Stimulated activated CD4-positive, alpha-beta T cell treated with anti-CD3 and anti-CD28 coated beads, Interleukin-1b, Interleukin-23, amount 100 ng/mL, for 4 hours (primary cell): ENCODE measurements at regions not wholly inside any gene's neighbourhood (a gene's known extent, or its start where the extent isn't known, plus 50 kb on each side); places are given as distances from the start of the nearest gene placed in this dataset.

Experiments used
- DNase-seq, 2 donors: peaks; one replicate each; pipeline ENCODE4 v3.0.0-alpha.2; 2020; ENCODE audit warnings: low read depth in 2 of 2

- no peak for DNase-seq
These were observed 124.6 kb upstream of the BCL2L14 start for GRCh38 chr12:11946161-11946560.

- DNase-seq: no peak
These were observed 123.5 kb upstream of the BCL2L14 start for GRCh38 chr12:11947213-11947612.

GRCh38 chr12:11949738-11950411 lies 120.9 kb upstream of the BCL2L14 start:
- DNase-seq: no peak

GRCh38 chr12:11951209-11951608 lies 119.5 kb upstream of the BCL2L14 start:
- no peak for DNase-seq

GRCh38 chr12:11953523-11953922 lies 117.2 kb upstream of the BCL2L14 start:
- DNase-seq: no peak

- DNase-seq: no peak
These were observed 116.6 kb upstream of the BCL2L14 start for GRCh38 chr12:11954181-11954580.

GRCh38 chr12:11958221-11959091 lies 112.3 kb upstream of the BCL2L14 start:
- DNase-seq: peak; percentile 6 to 10

- no peak for DNase-seq
These were observed 111.5 kb upstream of the BCL2L14 start for GRCh38 chr12:11959117-11959823.

GRCh38 chr12:11960646-11961045 lies 110.1 kb upstream of the BCL2L14 start:
- DNase-seq: no peak

- DNase-seq: no peak
These were observed 109.1 kb upstream of the BCL2L14 start for GRCh38 chr12:11961686-11962085.

GRCh38 chr12:11962860-11963259 lies 107.9 kb upstream of the BCL2L14 start:
- no peak for DNase-seq

GRCh38 chr12:11963841-11964471 lies 106.8 kb upstream of the BCL2L14 start:
- DNase-seq: no peak

- DNase-seq: no peak
These were observed 105.4 kb upstream of the BCL2L14 start for GRCh38 chr12:11965258-11965910.

- no peak for DNase-seq
These were observed 103.2 kb upstream of the BCL2L14 start for GRCh38 chr12:11967376-11968047.

- DNase-seq: no peak
These were observed 102.7 kb upstream of the BCL2L14 start for GRCh38 chr12:11968048-11968383.

GRCh38 chr12:11968516-11968915 lies 102.2 kb upstream of the BCL2L14 start:
- no peak for DNase-seq

GRCh38 chr12:11969437-11970154 lies 101.1 kb upstream of the BCL2L14 start:
- no peak for DNase-seq

- DNase-seq: no peak
These were observed 100.6 kb upstream of the BCL2L14 start for GRCh38 chr12:11970155-11970520.

- no peak for DNase-seq
These were observed 97.3 kb upstream of the BCL2L14 start for GRCh38 chr12:11973396-11973795.

GRCh38 chr12:11976005-11976404 lies 94.7 kb upstream of the BCL2L14 start:
- no peak for DNase-seq
